ENCODE measurements at regions not wholly inside any gene's neighbourhood (a gene's known extent, or its start where the extent isn't known, plus 50 kb on each side); places are given as distances from the start of the nearest gene placed in this dataset.

DNA sequence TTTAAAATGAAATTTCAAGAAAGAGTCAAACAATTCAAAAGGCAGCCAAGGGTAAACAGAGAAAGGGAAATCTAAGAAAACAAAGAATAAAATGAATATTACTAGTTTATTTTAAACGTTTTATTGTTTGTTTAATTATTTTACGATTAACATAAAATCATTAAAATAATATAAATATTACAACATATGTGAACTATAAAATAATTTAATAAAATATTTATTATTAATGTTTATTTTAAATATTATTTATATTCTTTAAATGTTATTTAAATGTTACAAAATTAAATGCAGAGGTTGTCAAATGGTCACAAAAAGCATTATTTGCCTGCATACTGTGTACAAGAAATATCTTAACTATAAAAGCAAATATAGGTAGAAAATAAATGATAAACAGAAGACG is 786.7 kb upstream of the GHITM start:
- TF ChIP-seq, protein P1, sequence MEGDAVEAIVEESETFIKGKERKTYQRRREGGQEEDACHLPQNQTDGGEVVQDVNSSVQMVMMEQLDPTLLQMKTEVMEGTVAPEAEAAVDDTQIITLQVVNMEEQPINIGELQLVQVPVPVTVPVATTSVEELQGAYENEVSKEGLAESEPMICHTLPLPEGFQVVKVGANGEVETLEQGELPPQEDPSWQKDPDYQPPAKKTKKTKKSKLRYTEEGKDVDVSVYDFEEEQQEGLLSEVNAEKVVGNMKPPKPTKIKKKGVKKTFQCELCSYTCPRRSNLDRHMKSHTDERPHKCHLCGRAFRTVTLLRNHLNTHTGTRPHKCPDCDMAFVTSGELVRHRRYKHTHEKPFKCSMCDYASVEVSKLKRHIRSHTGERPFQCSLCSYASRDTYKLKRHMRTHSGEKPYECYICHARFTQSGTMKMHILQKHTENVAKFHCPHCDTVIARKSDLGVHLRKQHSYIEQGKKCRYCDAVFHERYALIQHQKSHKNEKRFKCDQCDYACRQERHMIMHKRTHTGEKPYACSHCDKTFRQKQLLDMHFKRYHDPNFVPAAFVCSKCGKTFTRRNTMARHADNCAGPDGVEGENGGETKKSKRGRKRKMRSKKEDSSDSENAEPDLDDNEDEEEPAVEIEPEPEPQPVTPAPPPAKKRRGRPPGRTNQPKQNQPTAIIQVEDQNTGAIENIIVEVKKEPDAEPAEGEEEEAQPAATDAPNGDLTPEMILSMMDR (conservative IDR thresholded peaks at IDR 0.05; ENCODE audit: low read length), result no peak
- TF ChIP-seq EZH2phosphoT487 (IDR thresholded peaks at IDR 0.05; ENCODE audit: borderline replicate concordance), result no peak

All from Loucy (cell line).